ENCODE measurements at regions not wholly inside any gene's neighbourhood (a gene's known extent, or its start where the extent isn't known, plus 50 kb on each side); places are given as distances from the start of the nearest gene placed in this dataset.
"Not testable (repeated sequence)": the region's sequence is repeated elsewhere in the genome, so short reads cannot be mapped to it uniquely, and the experiment has no call there.

DNA sequence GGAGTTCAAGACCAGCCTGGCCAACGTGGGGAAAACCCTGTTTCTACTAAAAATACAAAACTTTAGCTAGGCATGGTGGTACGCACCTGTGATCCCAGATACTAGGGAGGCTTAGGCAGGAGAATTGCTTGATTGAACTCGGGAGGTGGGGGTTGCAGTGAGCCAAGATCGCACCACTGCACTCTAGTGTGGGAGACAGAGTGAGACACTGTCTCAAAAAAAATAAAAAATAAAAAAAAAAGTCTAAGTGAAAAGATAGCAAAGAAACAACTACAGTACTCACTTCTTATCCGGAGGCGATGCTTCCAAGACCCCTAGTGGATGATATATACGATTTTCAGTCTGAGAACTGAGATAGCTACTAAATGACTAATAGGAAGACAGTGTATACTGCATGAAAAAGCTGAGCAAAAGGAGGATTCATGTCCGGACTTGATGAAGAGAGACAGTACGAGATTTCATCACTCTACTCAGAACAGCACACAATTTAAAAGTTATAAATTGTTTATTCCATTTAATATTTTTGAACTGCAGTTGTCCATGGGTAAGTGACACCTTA is 138.7 kb upstream of the GOLGA6L6 start:
- DNase-seq; intact Hi-C loops (cut with DNase I): not testable (repeated sequence)

DNA sequence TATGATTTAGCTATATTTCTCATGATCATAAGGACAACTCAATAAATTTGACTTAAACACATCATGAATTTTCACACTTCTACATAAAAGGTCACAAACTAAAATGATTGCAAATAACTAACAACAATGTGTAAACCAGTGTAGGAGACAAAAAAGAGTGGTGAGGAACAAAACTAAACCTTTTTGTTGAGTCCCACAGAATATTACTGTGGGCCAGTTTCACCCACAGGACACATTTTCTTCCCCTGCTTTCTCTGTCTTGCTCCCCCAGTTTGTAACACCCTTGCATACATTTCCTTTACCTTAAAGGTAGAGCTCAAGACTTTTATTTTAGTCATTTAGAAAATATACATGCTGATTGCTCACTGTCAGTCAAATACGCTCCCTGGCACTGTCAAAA is 130.9 kb upstream of the GOLGA6L6 start:
- intact Hi-C loops (cut with DNase I): no loop called here
- DNase-seq: no peak

DNA sequence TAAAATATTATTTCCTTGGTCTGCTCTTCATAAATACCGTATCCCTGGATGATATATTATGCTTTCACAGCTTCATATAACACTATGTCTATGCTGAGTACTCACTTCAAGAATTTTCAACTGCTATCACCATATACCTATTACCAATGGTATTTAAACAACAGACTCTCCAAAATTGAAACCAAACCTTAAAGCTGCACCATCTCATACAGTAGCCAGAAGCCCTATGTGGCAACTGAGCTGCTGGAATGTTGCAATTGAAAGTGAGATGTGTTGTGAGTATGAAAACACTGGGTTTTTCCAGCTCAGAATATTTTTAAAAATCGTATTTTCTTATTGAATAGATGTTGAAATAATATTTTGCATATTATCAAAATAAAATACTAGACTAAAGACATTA is 130.1 kb upstream of the GOLGA6L6 start:
- intact Hi-C loops (cut with DNase I): no loop called here

DNA sequence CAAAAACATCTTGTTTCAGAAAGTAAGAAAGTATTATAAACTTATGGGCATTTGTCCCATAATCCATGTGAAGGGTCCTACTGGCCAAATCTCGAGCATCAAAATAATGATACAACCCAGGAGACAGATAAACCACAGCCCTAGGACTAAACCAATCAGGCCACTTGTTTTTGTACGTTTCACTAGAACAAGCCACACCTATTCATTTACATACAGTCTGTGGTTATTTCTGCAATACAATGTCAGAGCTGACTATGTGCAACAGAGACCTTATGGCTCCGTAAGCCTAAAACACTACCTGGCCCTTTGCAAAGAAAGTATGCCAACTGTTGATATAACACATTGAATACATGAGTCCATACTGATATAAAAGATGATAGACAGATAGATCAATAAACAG is 124.8 kb upstream of the GOLGA6L6 start:
- DNase-seq; intact Hi-C loops (cut with DNase I): not testable (repeated sequence)

More for the DNA sequence above, 130.1 kb upstream of the GOLGA6L6 start:
- DNase-seq: no peak

DNA sequence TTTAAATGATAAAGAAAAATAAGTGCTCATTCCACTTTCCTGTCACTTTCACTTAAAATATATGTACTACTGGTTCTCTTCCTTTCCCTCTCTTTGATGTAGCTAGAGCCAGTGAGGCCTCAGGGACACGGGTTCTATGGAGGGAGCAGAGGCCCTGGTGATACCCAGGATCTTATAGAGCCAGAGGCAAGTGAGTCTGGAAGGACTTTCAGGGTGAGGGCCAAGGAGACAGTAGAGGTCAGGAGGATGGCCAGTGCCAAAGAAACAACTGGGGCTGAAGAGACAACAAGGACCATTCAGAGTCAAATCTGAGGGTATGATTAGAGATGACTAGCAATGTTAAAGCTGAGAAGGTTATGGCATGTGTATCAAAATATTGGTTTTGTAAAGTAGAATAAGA is 124.1 kb upstream of the GOLGA6L6 start:
- intact Hi-C loops (cut with DNase I): no loop called here
- peak in 1 of 10 donors; percentile 64 for DNase-seq

DNA sequence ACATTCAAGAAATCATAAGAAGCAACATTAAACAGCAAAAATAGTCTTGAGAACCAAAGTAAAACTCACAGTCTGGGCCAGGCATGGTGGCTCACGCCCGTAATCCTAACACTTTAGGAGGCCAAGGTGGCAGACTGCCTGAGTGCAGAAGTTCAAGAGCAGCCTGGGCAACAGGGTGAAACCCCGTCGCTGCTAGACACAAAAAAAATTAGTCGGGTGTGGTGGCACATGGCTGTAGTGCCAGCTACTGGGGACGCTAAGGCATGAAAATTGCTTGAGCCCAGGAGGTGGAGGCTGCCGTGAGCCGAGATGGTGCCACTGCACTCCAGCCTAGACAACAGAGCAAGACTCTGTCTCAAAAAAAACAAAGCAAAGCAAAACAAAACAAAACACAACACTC is 117.7 kb upstream of the GOLGA6L6 start:
- intact Hi-C loops (cut with DNase I): no loop called here
- DNase-seq: peak in 2 of 10 donors; percentile 67 to 83

DNA sequence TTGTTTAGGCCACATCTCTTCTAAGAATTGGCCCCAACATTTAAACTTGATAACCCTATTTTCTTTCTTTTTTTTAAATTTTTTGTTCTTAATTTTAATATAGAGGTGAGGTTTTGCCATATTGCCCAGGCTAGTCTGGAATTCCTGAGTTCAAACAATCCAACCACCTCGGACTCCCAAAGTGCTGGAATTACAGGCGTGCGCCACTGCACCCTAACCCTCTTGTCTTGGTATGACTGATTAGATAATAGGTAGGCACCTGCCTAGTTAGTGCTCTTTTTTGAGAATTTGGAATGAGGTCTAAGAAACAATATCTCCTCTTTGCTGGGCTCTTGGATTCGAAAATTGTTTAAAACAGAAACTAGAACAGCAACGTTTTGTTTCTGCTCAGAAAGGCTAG is 116.4 kb upstream of the GOLGA6L6 start:
- intact Hi-C loops (cut with DNase I): no loop called here
- peak in 1 of 10 donors; percentile 75 for DNase-seq

DNA sequence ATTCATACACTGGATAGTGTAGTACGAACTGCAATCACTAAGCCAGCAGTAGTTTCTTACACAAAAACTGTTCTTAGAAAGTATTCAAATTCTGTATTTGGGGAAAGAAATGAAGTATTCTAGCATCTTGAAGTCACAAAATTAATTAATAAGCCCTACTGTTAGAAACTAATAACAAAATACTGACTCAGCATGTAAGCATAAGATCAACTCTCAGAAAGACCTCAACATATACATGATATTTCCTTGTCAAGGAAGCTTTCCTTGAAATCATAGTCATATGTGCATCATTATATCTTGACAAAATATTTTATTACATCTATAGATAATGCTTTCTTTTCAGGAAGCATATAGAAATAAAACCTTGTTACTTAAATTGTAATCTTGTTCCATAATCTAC is 115.5 kb upstream of the GOLGA6L6 start:
- no peak for DNase-seq

DNA sequence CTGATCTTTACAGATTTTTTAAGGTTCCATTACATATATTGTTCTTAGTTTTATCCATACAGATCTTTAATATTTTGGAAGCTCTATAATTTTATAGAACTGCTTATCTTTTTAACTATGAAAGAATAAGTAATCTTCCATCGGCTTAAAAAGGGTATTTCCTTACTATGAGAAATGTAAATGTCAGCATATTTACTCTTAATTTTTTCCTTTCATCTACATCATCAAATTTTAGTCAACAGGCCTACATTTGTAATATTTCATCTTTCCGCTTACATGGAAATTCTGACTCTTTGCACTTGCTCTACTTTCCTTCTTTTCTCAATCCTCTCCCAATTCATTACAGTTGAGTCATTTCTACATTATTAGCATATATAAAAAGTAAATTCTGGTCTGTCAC is 111.3 kb upstream of the GOLGA6L6 start:
- intact Hi-C loops (cut with DNase I): no loop called here
- DNase-seq: no peak

More for the DNA sequence above, 115.5 kb upstream of the GOLGA6L6 start:
- intact Hi-C loops (cut with DNase I): no loop called here

DNA sequence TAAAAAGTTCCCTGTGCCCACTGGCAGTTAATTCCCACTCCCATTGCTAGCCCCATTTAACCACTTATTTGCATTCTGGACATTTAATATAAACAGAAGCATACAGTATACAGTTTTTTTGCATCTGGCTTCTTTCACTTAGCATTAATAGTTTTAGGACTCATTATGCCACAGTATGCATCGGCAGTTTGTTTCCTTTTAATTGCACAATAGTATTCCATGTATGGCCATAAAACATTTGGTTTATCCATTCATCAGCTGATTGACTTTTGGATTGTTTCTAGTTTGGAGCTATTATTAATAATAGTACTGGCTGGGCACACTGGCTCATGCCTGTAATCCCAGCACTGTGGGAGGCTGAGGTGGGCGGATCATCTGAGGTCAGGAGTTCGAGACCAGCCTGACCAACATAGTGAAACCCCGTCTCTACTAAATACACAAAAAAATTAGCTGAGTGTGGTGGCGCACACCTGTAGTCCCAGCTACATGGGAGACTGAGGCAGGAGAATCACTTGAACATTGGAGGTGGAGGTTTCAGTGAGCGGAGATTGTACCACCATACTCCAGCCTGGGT is 106.9 kb upstream of the GOLGA6L6 start:
- intact Hi-C loops (cut with DNase I): not testable (repeated sequence)
- DNase-seq: peak in 2 of 10 donors; percentile 39 to 84

DNA sequence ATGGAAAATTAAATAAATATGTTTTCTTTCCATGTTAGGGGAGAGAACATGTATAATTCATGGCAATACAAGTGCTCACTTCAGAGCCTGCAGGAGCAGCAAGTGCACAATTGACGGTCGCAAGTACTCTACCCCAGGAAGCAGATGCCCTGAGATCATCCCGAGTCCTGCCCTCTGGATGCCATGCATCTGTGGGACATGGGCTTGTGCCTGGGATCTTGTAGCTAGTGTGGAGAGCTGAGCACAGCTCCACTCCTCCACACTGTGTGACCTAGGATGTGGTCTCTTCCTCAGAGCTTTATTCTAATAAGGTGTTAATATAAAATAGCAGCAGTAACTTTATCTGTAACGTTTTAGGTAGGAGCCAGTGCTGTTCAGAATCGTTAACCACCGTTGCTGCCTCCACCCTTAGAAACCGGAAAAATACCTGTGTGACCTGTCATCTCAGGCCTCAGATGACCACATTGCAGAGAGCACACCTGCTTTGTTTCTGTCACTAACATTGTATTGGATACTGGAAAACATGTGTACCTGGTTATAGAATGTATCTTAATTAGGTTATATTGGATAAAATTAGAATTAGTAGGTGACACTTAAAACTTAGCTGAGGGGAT is 105.0 kb upstream of the GOLGA6L6 start:
- DNase-seq: peak in 2 of 10 donors; percentile 36 to 81
- intact Hi-C loops (cut with DNase I): no loop called here

DNA sequence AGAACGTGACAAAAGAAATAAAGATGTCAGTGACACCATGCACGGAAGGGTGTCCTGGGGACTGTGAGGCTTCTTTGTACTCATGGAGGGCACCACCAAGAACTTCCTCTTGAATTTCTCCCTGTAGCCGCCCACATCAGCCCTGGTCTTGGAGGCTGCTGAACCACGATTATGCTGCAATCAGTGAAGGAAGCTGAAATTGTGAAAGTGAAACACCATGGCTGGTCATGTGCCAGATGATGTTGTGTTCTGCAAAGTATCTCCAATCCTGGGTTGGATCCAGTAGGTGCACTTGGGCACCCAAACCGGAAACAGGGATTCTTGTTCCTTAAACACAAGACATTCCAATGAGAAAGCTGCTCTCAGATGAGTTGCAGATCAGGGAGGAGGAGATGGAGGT is 104.4 kb upstream of the GOLGA6L6 start:
- intact Hi-C loops (cut with DNase I): no loop called here
- peak in 5 of 10 donors; percentile 22 to 84 (median 62) for DNase-seq

DNA sequence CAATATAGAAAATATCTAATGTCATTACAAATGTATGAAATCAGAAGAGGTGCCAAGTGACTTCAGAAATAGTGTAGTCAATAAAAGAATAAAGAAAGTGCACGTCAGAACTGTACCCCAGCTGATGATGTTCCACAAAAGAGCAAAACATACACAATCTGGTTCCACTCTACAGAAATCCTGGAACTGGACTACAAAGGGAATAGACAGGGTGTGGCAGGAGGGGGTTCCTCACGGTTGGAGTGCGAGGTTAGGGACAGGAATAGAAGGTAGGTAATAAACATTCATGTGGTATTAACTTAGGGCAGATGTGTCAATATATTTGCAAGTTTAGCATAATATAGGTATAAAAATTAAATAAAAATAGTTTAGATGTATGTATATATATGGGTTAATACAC is 103.3 kb upstream of the GOLGA6L6 start:
- no peak for DNase-seq
- intact Hi-C loops (cut with DNase I): no loop called here

DNA sequence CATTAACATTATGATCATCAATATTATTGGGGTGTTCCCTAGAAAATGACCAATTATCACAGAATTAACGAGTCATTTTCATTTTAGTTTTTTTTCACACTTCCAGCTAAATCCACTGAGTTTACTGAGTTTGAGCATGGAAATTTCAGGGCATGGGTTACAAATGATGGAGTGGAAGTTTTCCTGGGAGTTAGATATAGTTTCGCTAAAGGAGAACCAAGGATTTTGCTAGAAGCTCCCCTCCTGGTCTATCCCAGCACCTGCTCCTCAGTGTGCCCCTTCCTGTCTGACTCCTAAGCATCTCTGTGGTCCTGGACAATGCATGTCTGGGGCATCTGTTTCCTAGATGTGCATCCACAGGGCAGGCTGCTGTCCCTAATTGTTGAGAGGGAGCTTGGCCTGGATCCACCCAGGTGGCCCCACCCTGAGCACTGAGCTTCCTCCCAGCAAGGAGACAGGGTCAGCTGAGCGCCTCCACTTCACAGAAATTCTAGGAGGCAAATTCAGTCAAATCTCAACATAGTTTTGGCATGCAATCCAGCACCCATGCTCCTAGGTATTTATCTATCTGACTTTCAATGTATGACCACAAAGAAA is 102.3 kb upstream of the GOLGA6L6 start:
- DNase-seq: peak in 3 of 10 donors; percentile 67 to 77 (median 68)
- intact Hi-C loops (cut with DNase I): no loop called here

DNA sequence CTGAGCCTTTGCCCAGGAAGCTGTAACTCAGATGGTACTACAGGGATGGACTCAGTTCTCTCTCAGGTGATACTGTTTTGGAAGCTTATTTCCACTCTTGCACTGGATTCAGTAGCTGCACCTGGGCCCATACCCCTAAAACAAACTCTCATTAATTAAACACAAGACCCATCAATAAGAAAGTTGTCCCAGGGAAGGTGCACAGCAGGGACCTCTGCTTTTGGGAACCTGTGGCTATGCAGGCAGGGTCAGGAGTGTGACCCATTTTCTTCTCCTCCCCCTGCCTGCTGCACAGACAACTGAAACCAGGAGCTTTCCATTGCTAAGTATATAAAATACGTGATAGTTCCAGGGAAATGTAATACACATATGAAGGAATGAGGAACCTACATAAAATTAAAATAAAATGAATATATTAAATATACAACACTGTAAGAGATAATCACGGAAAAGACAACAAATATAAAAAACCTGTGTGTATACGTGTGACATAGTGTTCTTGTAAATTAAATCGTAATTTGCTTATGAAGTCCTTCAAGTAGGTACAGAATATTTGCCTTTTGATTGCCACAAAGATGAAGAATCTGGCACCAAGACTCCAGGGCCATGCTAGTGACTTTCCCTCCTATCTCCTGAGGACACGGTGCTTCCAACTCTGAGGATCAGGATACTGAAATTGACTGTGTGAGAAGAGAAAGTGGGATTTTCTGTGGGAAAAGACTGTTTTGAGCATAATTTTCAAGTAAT is 101.6 kb upstream of the GOLGA6L6 start:
- intact Hi-C loops (cut with DNase I): no loop called here
- peak in 1 of 10 donors; percentile 73 for DNase-seq

DNA sequence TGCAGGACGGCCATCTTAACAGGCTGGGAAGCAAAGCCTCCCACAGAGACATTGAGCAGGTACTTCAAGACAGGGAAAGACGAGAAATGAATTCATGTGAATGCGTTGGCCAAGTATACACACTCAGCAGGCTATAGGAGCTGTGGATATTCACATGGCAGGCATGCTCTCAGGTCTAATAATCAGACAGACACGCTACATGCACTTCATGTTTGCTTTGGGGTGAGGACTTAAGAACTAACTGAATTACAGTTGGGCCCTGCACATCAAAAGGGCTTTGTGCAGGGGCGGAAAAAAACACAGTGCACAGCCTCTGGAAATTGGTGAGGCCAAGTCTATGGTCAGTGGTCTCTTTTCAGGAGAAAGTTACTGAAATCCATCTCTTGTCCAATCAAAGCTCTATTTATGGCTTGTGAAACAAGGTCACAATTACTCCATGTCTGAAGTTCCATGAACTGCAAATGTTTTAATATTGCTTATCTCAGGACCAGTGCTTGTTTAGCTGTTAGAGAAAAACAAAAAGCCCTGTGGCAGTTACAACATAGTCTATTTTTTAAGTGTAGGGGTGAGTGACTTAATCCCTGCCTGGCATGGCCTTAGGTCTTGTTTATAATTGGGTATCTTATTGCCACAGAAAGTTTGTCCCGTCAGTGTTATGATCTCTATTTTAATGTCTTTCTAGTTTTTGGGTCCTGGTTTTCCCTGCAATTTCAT is 100.6 kb upstream of the GOLGA6L6 start:
- DNase-seq: no peak
- intact Hi-C loops (cut with DNase I): no loop called here

DNA sequence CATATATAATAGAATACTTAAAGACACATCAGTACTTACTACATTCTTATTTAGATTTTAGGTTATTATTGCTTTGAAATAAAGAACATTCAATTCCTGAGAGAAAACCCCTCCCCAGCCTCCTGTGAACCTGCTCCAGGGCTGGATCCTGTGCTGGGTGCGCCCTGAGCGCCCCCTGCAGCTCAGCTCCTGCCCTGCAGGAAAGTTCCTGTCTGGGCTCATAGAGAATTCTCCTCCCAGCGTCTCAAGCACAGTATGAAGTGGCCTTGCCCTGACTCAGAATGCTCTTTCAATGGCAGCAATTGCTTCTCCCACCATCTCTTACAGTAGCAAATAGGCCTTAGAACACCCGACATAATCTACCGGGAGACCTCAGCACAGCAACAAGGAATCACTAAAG is 98.8 kb upstream of the GOLGA6L6 start:
- DNase-seq: not testable (repeated sequence)

DNA sequence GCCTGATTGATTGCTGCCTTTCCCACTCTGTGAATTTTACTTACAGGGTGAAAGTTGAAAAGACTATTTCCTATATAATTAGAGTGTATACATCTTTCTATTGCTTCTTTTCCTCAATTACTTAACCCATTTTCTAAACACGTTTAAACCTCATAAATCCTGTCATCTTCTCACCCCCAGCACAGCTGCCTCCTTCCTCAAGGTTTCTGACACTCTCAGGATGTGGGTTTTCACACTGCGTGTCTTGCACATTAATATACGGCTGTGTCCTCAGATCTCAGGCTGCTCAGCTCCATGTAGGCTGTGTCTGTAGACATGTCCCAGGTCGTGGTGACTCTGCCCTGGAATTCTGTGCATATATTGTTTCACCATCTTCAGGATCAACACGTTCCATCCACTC is 97.6 kb upstream of the GOLGA6L6 start:
- intact Hi-C loops (cut with DNase I); DNase-seq: not testable (repeated sequence)

More for the DNA sequence above, 98.8 kb upstream of the GOLGA6L6 start:
- intact Hi-C loops (cut with DNase I): not testable (repeated sequence)

DNA sequence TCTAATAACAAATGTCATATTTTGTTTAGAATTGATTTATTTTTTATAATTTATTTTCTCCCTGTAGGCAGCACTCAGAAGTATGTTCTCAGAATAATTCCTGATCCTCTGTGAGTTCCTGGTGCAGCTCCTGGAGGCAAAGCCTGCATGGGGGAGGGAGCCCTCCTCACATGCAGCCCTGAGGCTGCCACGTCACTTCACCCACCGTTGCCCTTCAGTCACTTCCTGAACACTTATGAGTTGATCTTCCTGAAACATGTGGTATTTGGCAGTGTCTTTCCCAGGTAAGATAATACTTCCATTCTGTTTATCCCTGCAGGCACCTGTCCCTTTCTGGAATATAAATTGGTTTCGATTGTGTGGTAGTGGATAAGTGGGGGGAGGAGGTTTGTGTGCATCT is 95.9 kb upstream of the GOLGA6L6 start:
- DNase-seq; intact Hi-C loops (cut with DNase I): not testable (repeated sequence)

DNA sequence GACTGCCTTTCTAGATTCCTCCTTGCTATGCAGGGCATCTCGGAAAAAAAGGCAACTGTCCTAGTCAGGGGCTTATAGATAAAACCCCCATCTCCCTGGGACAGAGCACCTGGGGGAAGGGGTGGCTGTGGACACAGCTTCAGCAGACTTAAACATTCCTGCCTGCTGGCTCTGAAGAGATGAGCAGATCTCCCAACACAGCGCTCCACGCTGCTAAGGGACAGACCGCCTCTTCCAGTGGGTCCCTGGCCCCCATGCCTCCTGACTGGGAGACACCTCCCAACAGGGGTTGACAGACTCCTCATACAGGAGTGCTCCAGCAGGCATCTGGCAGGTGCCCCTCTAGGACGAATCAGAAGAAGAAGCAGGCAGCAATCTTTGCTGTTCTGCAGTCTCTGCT is 87.9 kb upstream of the GOLGA6L6 start:
- DNase-seq: peak in 1 of 10 donors; percentile 63
- intact Hi-C loops (cut with DNase I): not testable (repeated sequence)
